Hematopoietic multipotent progenitor cell (in vitro differentiated cells): ENCODE measurements at regions not wholly inside any gene's neighbourhood (a gene's known extent, or its start where the extent isn't known, plus 50 kb on each side); places are given as distances from the start of the nearest gene placed in this dataset.

Experiments used
- DNase-seq, 3 donors: peaks; one replicate each; pipeline ENCODE4 v3.0.0-alpha.2; 2011 to 2015; ENCODE audit warnings: low read depth in 2 of 3, low spot score in 2 of 3

DNA sequence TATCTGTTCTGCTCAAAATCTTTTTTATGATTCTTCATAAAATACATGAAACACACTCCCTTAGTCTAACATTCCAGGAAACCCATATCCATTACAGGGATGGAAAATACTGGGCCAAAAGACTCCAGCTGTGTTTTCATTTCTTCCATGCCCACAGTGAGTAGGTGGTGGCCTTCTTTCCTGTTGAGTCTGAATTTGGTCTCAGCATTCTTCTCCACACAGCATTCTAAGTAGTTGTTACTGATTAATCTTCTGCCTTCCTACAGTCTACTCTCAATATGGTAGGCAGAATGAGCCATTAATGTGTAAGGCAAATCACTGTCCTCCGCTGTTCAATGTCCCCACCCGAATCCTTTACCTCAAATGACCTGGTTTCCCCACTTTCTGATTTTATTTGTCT, 370.6 kb upstream of the RPS6KA3 start:
- no peak for DNase-seq

DNA sequence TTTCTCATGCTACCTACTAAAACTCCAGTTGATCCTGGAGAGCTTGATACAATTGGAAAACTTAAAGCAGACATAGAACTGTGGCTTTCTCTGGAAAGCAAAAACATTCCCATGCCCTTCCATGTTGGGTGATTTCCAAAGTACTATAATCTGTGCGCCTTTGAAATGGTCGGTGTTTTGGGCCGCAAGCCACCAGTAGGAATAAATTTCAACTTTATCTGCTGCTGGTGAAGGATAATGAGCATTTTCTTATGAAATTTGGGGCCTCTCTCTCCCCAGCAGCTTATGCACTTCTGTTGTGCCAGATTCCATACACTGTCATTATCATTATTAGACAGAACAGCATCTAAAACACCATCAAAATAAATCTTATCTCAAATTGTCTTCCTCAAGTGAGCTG, 366.7 kb upstream of the RPS6KA3 start:
- DNase-seq, result no peak

DNA sequence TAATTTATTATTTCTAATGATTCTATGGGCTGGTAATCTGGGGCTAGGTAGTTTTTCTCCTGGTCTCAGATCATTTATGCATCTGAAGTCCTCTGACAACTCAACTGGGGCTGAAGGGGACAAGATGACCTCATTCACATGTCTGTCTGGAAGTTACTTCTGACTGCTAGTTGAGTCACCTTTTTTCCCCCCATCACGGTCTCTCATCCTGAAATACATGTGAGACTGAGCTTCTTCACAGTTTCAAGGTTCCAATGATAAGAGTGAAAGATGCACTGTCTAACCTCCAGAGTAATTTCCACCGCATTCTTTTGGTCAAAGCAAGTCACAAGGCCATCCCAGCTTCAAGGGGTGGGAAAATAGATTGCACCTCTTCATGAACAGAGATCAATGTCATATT, 356.7 kb upstream of the RPS6KA3 start:
- no peak for DNase-seq

DNA sequence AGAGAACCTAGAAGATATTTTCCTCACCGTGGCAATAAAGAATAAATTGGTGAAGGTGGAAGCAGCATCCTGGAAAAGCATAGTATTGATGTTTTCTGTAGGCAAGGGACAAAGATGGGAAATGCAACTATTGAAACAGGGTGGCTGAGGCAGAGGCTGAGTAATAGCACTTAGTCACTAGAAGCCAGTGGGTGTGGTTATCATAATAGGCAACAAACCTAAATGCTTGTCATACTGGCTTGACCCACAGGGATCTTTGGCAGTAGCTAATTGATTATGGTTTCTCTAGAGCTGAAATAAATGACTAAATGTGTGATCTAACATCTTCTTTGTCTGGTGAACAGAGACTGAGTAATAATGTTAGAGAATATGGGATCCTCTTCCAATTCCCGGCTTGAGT, 353.6 kb upstream of the RPS6KA3 start:
- DNase-seq, result no peak

DNA sequence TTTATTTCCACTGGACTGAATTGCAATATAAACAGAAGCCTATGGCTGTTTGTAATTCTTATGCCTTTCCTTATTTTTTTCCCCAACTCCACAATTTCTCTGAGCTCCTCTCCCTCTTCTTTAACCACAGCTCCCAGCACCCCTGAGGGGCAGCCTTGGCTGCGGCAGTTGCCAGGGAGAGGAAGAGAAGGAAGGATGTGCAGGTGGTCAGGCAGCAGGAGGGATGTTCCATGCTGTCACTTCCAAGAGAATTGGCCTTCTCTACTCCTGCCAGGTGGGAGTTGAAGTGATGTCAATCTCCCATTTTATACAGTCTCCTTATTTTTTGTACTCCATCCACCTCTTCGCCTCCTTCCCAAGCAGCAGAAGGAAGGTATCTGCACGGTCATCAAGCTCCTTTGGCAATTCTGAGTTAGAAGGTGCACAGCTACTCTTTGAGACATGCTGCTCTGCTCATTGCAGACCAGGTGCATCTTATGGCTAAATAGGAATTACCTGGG, 343.3 kb upstream of the RPS6KA3 start:
- DNase-seq, result no peak

DNA sequence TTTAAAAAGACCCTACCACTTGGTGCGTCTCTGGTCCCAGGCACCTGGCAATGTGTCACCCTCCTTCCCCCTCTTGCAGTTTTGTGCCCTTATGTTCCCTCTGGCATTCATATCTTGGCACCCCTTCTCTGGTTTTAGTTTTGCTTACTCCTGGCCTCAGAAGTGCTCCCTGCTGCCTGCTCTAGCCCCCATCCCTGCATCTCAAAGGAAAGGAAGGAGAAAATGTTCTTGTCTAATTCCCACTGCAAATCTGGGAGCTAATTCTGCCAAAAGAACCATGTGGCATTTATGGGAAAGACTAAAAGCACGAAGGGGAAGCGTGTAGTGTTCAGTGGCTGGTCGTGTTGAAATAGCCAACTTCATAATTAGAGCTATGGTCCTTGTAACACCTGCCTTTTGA, 340.1 kb upstream of the RPS6KA3 start:
- DNase-seq, result no peak

DNA sequence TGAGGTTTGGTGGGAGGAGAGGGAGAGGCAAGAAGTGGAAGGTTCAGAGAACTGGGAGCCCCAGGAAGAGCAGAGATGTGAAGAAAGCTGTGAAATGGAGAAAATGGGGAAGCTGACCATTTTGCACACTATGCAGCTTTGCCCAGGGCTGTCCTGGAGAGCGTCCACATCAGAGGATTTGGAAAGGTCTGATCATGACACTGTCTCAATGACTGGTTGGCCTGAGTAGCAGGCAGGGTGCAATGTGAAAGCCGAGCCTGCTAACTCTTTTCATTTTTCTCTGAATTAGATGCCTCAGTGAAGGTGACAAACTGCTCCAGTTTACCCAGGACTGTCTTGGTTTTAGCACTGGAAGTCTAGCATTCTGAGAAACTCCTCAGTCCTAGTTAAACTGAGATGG, 330.1 kb upstream of the RPS6KA3 start:
- DNase-seq, result no peak

DNA sequence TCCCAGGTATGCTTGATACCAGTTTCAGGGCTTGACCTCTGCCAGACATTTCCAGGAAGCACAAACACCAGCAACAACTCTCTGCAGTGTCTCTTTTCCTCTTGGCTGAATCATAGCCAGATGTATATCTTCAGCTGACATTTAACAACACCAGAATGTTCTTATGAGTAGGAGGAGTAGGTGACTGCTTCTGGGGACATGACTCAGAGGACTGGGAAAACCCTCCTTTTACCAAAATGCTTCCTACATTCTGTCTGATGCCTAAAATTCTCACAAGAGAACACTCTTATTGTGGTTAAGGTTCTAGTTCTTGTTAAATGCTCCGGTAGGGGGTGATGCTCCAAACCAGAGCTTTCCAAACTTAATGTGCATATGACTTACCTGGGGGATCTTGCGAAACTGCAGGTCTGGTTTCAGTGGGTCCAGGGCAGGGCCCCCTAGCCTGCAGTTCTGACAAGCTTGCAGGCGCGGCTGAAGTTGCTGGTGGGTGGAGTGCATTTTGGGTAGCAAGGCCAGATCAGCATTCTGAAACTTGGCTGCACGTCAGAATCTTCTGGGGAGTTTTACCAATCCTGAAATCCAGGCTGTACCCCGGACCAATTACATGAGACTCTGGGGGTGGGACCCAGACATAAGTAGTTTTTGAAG, 329.3 kb upstream of the RPS6KA3 start:
- DNase-seq, result no peak

DNA sequence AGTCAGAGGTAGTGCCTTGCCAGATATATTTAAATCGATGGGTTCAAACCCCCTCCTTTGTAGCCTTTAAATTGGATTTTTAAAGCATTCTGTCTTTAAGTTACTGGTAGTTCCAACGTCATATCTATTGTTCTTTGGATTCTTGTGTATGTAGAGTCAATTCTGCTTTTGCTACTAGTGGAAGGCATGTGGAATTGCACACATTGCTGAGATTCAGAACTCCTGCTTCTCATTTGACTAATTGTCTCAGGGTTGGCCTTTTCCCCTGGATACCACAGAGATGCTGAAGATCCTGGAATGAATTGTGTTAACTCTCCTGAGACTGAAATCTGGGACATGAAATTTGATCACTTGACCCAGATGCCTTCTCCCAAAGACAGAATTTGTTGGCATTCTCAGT, 328.3 kb upstream of the RPS6KA3 start:
- no peak for DNase-seq

DNA sequence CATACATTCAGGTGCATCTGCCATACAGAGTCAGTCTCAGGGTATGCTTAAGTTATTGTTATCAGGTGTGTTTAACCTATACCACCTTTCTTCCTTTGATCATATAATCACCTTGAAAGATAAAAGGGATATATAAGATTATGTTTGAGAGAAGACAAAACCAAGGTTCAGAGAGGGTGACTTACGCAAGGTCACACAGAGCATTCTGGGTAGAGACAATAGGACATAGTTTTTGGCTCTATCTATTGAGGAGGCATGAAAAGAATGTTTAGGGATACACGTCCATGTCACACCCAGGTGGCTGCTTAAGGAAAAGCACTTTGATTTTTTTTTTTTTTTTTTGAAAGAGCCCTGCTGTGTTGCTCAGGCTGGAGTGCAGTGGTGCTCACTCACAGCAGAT, 327.1 kb upstream of the RPS6KA3 start:
- no peak for DNase-seq

DNA sequence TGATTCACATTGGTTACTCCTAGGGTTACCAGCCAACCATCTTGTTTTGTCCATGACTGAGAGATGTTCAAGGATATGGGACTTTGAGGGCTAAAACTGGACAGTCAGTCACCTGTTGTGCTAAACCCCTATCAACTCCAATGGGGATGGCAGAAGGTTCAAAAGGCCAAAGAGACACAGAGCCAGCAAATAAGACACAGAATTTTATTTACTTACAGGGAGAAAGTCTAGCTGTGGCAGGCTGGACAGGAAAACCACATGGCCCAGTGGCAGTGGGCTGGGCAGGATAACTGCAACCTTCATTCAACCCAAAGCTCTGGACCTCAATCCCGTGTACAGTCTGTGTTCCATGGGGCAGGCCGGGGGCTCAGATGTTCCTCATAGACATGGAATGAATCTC, 326.7 kb upstream of the RPS6KA3 start:
- DNase-seq, result no peak

DNA sequence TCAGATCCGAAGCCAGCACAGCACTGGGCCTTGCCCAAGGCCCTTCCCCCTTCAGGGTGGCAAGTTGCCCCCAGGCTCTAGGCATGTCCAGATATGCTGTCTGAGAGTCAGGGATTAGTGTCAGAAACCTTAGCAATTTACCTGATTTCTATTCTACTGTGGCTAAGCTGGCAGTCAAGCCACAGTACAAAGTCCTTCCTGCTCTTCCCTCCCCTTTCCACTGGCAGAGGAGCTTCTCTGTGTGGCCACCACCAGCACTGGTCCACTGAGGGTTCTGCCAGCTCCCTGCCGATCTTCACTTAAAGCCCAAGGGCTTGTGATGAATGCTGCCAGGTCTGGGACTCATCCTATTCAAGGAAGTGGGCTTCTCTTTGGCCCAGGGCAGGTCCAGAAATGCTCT, 324.5 kb upstream of the RPS6KA3 start:
- DNase-seq, result no peak

DNA sequence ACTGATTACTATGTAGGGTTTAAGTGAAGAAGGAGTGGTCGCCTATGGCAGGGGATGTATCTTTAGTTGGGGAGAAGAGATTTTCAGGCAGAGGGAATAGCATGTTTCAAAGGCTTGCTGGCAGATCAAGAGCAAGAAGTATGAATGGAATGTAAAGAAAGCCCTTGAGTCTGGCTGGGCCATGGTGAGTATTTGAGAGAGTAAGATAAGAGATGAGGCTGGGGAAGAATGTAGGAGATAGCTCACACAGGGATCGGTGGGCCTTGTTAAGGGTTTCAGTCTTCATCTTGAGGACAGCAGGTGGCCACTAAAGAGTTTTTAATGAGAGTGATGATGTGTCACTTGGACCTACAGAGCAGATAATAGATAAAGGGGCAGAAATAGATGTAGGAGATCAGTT, 319.1 kb upstream of the RPS6KA3 start:
- no peak for DNase-seq

DNA sequence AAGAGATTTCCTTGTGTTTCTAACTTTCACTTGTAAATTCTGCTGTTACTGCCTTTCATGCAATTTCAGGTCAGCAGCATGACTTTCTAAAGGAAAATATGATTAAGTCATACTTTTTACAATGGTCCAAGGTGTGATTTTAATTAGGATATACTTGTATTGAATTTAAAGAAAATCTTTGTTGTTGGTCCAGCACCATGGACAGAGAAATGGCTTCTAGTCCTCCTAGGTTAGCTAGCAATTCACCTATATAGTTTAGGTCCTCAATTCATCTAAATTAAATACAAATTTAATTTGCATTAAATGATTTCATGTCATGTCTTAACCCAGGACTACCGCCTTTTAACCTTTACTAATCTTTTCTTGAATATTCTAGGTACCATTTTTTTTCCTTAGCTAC, 304.9 kb upstream of the RPS6KA3 start:
- no peak for DNase-seq

DNA sequence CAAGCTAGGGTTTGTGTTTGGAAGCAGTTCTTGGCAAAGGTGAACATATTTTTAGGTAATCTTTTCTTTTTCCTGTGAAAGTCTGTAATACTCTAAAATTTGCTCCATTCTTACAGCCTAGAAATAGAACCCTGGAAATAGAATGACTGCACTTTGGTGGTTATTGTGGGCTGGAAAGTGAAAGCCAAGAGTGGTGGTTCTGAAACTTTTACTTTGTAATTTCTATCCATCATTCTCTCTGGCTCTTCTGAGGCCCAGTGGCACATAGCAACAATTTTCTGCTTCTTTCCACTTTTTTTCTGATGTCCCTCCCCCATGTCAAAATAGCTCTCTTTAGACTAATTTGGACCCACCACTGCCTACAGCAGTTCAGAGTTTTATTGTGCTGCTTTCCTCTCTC, 300.4 kb upstream of the RPS6KA3 start:
- DNase-seq, result no peak

DNA sequence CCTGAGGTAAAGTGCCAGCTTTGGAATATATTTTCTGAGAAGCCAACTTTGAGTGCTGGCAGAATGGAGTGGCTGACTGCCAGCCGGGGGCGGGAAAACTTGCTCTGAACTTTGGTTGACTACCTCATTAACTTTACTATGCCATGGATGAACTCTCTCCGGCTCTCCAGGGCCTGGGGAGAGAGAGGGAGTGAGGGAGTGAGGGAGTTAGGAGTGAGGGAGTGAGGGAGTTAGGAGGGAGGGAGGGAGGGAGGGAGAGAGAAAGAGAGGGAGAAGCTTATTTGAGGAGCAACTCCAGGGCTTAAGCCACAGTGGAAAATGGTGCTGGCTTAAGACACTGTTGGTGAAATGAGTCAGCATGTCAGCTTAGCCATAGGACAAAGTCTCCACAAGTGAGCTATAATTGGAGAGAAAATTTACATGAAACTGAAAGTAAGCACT, 280.9 kb upstream of the RPS6KA3 start:
- DNase-seq, result peak in 1 of 3 donors; percentile 39

DNA sequence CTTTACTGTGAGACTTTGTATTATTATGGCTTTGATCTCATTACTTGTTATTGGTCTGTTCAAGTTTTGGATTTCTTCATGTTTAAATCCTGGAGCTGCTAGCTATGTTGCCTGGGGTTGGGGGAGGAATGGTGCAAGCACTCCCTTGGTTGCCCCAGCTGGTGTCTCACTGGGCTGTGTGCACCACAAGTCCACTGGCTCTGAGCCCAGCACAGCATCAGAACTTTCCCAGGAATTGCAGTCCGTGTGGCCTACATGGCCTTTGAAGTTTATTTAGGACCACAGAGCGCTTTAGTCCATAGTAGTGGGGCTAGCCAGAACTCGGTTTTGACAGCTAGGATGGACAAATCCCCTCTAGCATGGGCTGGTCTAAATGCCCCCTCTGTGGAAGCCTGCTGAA, 278.8 kb upstream of the RPS6KA3 start:
- no peak for DNase-seq

DNA sequence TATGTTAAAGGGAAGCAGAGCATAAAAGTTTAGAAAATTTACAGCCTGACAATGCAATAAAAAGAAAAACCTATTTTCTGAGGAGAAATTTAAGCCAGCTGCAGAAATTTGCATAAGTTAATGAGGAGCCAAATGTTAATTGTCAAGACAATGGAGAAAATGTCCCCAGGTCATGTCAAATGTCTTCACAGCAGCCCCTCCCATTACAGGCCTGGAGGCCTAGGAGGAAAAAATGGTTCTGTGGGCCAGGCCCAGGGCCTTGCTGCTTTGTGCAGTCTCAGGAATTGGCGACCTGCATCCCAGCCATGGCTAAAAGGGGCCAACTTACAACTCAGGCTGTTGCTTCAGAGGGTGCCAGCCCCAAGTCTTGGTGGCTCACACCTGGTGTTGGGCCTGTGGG, 275.4 kb upstream of the RPS6KA3 start:
- no peak for DNase-seq

DNA sequence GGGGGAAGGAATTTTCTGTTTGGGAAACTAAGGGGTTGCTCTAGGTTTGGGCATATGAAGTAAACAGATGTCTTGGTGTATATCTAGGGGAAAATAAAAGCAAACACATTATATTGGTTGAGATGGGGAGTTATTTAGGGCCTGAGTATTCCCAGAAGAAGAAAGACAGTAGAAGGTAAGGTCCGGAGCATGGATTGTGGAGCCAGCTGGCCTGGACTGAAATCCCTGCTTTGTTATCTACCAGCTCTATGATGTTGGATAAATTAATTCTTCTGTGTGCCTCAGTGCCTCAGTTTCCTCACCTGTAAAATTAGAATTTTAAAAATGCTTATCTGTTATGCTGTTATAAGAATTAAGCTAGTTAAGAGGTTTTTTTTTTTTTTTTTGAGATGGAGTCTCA, 272.3 kb upstream of the RPS6KA3 start:
- no peak for DNase-seq

DNA sequence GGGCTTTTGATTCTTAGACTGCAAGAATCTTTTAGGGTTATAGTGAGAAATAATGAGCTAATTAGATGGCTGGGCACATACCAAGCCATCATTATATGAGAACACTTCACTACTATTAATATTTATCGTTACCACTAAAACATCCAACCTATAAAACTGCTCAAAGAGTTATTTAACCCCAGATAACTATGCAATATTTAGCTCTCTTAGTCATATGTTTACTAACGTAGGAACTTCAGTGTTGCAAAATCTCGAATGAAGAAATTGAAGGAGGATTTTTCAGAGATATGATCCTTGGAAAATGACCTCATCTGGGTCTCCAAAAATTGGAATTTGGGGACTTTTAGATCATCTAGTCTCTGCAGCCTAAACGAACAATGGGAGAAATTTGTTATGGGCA, 265.0 kb upstream of the RPS6KA3 start:
- no peak for DNase-seq

DNA sequence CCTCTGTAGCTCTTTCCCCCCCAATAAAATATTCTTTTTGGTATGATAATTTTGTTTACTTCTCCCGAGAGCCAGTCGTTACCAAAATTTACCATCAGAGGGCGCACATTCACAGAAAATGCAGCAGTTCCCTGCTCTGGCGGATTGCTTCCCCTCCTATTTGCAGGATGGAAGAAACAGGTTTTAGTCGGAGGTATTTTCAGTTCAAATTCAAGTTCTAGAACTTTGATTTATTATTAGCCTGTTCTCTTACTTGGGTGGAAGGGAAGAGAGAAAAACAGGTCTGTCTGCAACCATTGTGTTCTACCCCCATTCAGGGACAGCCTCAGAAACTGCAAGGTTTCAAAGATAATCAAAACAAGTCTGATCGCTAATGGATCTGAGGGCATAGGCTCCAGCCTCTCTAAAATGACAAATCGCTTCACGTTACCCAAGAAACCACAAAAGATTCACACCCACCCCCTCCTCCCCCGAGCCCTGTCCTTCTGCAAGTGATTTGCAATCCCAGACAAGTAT, 263.8 kb upstream of the RPS6KA3 start:
- DNase-seq, result peak in 2 of 3 donors; percentile 21 to 66

DNA sequence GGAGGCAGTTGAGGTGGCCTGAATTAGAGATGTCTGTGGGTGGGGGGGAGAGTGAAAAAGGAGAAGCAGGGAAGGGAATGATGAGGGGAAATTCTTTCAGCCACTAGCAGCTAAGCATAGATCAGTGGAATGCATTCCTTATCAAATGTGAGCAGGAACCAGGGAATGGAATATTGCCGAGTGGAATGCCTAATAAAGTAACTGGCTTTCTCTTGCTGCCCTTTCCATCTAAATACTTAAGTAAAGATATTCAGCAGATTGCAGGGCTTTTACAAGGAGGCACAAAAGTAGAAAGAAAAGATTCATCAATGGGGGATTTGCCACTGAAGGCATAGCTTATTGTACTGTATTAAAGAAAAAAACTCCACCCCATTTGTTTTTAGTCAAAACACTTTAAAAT, 263.0 kb upstream of the RPS6KA3 start:
- DNase-seq, result no peak

DNA sequence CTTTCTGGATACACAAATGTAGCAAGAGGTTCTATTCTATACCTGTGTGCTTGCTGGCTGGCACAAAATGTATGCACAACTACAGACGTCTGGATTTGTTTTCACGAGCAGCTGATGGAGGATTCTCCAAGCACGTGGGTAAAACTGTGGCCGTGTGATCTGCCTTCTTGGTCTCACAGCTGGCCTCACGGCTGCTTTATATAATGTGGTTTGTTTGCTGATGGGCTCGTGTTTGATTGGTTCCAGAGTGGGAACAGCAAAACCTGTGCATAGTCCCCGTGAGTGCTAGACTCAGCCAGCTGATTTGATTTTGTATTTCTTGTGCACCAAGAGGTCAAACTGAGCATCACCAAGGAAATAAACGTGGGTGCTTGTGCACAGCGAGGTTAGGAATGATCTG, 262.6 kb upstream of the RPS6KA3 start:
- no peak for DNase-seq
